ENCODE measurements at regions not wholly inside any gene's neighbourhood (a gene's known extent, or its start where the extent isn't known, plus 50 kb on each side); places are given as distances from the start of the nearest gene placed in this dataset.

DNA sequence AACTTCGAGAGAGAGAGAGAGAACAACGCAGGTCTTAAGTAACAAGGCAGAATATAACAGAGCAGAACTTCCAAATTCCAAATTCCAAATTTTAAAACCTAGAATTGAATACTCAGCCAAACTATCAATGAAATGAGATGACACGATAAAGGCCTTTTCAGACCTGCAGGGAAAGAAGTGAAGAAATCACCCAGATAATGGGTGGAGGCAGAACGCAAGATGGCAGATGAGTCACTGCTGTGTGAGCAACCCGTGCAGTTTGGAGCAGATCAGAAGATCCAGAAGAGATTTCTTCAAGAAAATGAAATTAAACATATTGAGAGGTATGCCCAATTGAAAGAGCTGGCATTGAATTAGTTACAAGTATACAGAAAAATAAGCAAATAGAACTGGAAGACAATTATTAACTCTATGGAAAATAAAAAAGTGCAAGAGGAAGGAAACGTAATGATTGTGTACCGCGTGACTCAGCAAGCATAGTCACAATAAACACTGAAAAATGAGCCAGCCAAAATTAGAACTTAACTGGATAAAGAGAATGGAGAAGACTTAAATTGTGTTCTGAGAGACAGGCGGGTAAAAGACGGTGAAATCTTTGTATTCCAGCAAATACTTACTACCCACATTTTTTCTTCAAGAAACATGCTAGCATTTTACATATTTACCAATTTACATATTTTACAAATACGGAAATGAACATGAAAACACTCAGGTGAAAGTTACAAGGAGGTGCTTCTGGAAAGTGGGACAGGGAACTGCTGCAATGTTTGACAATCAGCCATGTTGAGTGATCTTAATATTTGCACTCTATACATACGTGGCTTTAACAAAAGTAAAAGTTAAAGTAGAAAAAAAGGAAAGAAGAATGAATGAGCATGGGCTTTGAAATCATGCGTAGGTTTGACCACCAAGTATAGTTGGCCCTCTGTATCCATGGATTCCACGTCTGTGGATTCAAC is 87.9 kb upstream of the CDYL start:
- ATAC-seq (ENCODE audit: low FRiP score), result peak; percentile 78
- TF ChIP-seq, protein P1, sequence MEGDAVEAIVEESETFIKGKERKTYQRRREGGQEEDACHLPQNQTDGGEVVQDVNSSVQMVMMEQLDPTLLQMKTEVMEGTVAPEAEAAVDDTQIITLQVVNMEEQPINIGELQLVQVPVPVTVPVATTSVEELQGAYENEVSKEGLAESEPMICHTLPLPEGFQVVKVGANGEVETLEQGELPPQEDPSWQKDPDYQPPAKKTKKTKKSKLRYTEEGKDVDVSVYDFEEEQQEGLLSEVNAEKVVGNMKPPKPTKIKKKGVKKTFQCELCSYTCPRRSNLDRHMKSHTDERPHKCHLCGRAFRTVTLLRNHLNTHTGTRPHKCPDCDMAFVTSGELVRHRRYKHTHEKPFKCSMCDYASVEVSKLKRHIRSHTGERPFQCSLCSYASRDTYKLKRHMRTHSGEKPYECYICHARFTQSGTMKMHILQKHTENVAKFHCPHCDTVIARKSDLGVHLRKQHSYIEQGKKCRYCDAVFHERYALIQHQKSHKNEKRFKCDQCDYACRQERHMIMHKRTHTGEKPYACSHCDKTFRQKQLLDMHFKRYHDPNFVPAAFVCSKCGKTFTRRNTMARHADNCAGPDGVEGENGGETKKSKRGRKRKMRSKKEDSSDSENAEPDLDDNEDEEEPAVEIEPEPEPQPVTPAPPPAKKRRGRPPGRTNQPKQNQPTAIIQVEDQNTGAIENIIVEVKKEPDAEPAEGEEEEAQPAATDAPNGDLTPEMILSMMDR (IDR thresholded peaks at IDR 0.05), result no peak
- DNase-seq (ENCODE audit: low spot score), result no peak

DNA sequence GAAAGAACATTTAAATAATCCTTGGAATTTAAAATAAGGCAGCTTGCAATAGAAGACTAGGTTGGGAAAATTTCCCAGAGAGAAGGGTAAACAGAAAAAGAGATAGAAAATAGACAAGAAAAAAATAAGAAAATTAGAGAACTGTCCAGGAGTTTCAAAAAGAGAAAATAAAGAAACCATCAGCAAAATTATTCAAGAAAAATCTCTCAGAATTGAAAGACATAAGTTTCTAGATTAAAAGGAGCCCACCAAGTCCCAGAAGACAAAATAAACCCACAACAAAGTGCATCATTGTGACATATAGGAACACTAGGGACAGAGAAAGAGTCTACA is 88.6 kb upstream of the CDYL start:
- TF ChIP-seq, protein P1 (IDR thresholded peaks at IDR 0.05), result no peak
- DNase-seq (ENCODE audit: low spot score) (no peak), ATAC-seq (ENCODE audit: low FRiP score) (no peak)

DNA sequence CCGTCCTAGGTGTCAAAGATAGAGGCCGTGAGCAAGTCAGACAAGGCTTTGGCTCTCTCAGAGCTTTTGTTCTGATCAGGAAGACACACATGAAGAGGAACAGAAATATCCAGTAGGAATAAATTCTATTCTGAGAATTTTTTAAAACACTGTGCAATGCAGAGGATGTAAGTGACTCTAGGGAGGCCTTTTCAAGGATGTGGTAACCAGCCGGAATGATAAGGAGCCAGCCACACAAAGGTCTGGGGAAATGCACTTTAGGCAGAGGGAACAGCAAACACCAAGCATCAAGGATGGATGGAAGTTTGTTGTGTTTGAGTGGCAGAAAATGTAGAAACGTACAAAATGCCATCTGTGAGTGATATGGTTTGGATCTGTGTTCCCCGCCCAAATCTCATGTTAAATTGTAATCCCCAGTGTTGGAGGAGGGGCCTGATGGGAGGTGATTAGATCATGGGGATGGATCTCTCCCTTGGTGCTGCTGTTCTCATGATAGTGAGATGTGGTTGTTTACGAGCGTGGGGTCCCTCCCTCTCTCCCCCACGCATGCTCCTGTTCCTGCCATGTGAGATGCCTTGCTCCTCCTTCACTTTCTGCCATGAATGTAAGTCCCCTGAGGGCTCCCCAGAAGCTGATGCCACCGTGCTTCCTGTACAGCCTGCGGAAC is 93.6 kb upstream of the CDYL start:
- TF ChIP-seq, protein P1 (IDR thresholded peaks at IDR 0.05), result no peak
- DNase-seq (ENCODE audit: low spot score) (no peak), ATAC-seq (ENCODE audit: low FRiP score) (no peak)

DNA sequence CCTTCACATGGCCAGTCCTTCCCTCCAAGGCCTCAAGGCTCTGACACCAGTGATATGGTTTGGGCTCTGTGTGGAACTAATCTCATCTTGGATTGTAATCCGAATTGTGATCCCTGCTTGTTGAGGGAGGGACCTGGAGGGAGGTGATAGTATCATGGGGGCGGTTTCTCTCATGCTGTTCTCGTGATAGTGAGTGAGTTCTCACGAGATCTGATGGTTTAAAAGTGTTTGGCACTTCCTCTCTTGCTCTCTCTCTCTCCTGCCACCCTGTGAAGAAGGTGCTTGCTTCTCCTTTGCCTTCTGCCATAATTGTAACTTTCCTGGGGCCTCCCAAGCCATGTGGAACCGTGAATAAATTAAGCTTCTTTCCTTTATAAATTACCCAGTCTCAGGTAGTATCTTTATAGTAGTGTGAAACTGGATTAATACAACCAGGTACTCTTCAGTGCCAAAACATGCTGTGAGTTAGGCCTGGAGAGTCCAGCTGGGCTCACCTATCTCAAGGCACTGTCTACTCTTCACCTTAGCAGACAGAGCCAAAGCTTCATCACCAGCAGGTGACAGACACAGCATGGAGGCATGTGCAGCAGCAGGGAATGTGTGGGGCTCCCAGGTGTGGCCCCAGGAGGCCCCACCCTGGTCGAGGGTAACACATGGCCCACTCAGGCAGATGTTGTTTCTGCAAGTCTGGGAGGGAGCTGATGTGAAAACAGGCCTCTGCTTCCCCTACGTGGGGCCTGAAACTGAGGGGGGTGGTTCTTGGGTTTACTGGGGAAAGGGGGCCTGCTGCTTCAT is 97.5 kb upstream of the CDYL start:
- DNase-seq (ENCODE audit: low spot score), result no peak
- TF ChIP-seq, protein P1 (IDR thresholded peaks at IDR 0.05), result no peak
- ATAC-seq (ENCODE audit: low FRiP score), result no peak

DNA sequence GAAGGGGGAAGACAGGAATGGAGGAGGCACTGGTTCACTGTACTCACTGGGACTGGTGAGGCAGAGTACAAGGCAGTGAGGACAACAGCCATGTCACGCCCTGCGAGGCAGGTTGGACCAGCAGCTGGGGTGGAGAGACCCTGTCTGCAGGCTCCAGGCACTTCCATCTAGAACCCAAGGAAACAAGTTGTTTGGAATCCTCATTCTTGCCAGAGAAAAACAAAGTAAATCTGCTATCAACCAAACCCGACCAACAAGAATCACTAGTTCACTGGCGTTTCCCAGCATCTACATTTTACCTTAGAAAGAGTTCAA is 98.5 kb upstream of the CDYL start:
- ATAC-seq (ENCODE audit: low FRiP score), result no peak
- TF ChIP-seq, protein P1 (IDR thresholded peaks at IDR 0.05), result no peak
- no peak for DNase-seq (ENCODE audit: low spot score)

DNA sequence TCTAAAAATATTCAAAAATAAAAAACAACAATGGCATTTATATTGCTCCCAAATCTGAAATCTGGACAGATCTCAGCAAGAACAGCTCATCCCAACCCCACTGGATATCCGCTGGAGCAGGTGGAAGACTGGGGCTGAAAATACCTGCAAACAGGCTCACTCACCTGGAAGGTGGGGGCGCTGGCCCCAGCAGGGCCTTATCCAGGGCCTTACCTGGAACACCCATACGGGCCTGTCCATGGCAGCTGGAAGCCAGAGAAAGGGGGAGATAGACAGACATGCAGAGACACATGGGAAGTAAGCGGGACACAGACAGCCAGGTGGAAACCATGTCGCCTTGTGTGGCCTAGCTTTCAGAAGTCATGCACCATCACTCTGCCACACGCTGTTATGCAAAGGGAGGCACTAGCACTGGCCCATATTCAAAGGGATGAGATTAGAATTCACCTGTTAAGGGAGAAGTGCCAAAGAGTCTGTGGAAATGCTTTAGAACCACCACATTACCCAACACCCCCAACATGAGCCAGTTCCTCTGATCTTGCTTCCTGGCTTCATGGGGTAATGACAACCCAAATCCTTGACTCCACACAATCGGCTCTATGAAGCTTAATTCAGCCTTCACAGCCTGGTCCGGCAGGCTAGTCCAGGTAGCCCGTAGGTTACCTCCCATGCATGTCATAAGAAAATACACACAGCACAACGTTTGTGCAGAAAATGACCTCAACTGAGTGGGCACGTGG is 99.0 kb upstream of the CDYL start:
- ATAC-seq (ENCODE audit: low FRiP score) (no peak), DNase-seq (ENCODE audit: low spot score) (no peak)
- TF ChIP-seq, protein P1 (IDR thresholded peaks at IDR 0.05), result no peak
